Spleen (tissue), 11 donors: ENCODE measurements at regions not wholly inside any gene's neighbourhood (a gene's known extent, or its start where the extent isn't known, plus 50 kb on each side); places are given as distances from the start of the nearest gene placed in this dataset.

Experiments
- DNase-seq: peaks from one replicate; pipeline ENCODE4 v3.0.0-alpha.2; 2020
- H3K27ac ChIP-seq, 8 donors: fragments of 200-600 bp; sonication (generic) in 7 of 8; 1 replicate in 4 of 8; 2 replicates in 4 of 8; pipeline versions ENCODE4 v1.5.0 to v1.8.0; 2016 to 2021; ENCODE audit warnings: inconsistent platforms in 4 of 8, mild to moderate bottlenecking in 4 of 8, moderate library complexity in 1 of 8
- H3K27me3 ChIP-seq, 7 donors: fragments of 200-600 bp; sonication (generic) in 6 of 7; replicated peaks in 1 of 7; 1 replicate in 4 of 7; 2 replicates in 3 of 7; pipeline versions ENCODE4 v1.5.0 to v1.8.0; 2016 to 2021; ENCODE audit warnings: inconsistent platforms in 3 of 7, mild to moderate bottlenecking in 1 of 7
- H3K36me3 ChIP-seq, 6 donors: fragments of 200-600 bp; sonication (generic) in 5 of 6; 1 replicate in 4 of 6; 2 replicates in 2 of 6; pipeline versions ENCODE4 v1.5.0 to v1.8.0; 2016 to 2021; ENCODE audit warnings: inconsistent platforms in 2 of 6
- H3K4me1 ChIP-seq, 6 donors: fragments of 200-600 bp; sonication (generic) in 5 of 6; 1 replicate in 3 of 6; 2 replicates in 3 of 6; pipeline versions ENCODE4 v1.5.0 to v1.8.0; 2016 to 2021; ENCODE audit warnings: inconsistent platforms in 3 of 6
- H3K4me3 ChIP-seq, 8 donors: fragments of 200-600 bp; sonication (generic) in 7 of 8; 1 replicate in 4 of 8; 2 replicates in 4 of 8; pipeline versions ENCODE4 v1.5.0 to v1.8.0; 2016 to 2021; ENCODE audit warnings: inconsistent platforms in 4 of 8, mild to moderate bottlenecking in 4 of 8, moderate library complexity in 2 of 8
- H3K9me3 ChIP-seq, 8 donors: fragments of 200-600 bp; sonication (generic) in 7 of 8; 1 replicate in 4 of 8; 2 replicates in 4 of 8; pipeline versions ENCODE4 v1.5.0 to v1.8.0; 2016 to 2021; ENCODE audit warnings: inconsistent platforms in 4 of 8
- CTCF ChIP-seq, 11 experiments: fragments of 200-600 bp in 7 of 11; fragments of 450-650 bp in 4 of 11; sonication (generic) in 4 of 11; IDR thresholded peaks in 8 of 11; conservative IDR thresholded peaks in 3 of 11; 1 replicate in 7 of 11; 2 replicates in 4 of 11; pipeline versions ENCODE4 v1.4.0 to v1.8.0; 2016 to 2021; ENCODE audit warnings: antibody characterized with exemption in 11 of 11, inconsistent platforms in 4 of 11, mild to moderate bottlenecking in 1 of 11
- POLR2A ChIP-seq, 3 donors: fragments of 450-650 bp; IDR thresholded peaks; one replicate each; pipeline ENCODE4 v1.5.1; 2017; ENCODE audit warnings: antibody characterized with exemption in 3 of 3, mild to moderate bottlenecking in 1 of 3
- POLR2AphosphoS5 ChIP-seq, 3 donors: sonication (generic); formaldehyde crosslinking; IDR thresholded peaks; one replicate each; pipeline ENCODE4 v1.5.1; 2017; ENCODE audit warnings: antibody characterized with exemption in 3 of 3
- WGBS, 5 donors: extraction: QIAGEN DNeasy Blood & Tissue Kit in 3 of 5; methylation state at CpG; one replicate each; pipeline versions ENCODE4 v1.1.5 to v1.1.7; 2013 to 2018; 5-methylcytosine and 5-hydroxymethylcytosine counted together
- intact Hi-C: fragments of 100-400 bp; cut with DNase I; formaldehyde crosslinking; loops from one replicate; pipeline ENCODE4 v1.15.0; 2023; ENCODE audit warnings: low total_unique reads
- donor health status: healthy with polysubstance abuse.
- donor health status: DM: no; HTN: no; CAD: no; lungs with moderate emphysema.
- donor health status: DM: no; HTN: no; CAD: no.
- donor health status: Bipolar disorder and iron deficiency.
- donor health status: healthy.
- donor health status: DM: no; HTN: no; CAD: no.
- donor health status: DM: yes; HTN: yes; CAD: no.

- WGBS, 5 donors: 80 to 94% (median 90%) methylated on average over 2 of the region's 2 CpGs
- no peaks in the 10 kb centered on the region for H3K9me3 ChIP-seq
- H3K36me3 ChIP-seq: no peaks in the 10 kb centered on the region
- no peak for DNase-seq
- H3K27me3 ChIP-seq: no peaks in the 10 kb centered on the region
- intact Hi-C loops: no loop called here
- TF ChIP-seq CTCF (IDR thresholded peaks at IDR 0.05 in 8 of 11, conservative IDR thresholded peaks at IDR 0.05 in 3 of 11) (no peak), POLR2AphosphoS5 (IDR thresholded peaks at IDR 0.05) (no peak), POLR2A (IDR thresholded peaks at IDR 0.05) (no peak)
- H3K4me1 ChIP-seq: no peaks in the 10 kb centered on the region
- no peak overlapping the region for H3K4me3 ChIP-seq
- no peak overlapping the region for H3K27ac ChIP-seq
These were observed 319.7 kb upstream of the LRIG3 start for GRCh38 chr12:59240048-59240447.

GRCh38 chr12:59234391-59234790 is 314.1 kb upstream of the LRIG3 start:
- no peak overlapping the region for H3K4me3 ChIP-seq
- no peaks in the 10 kb centered on the region for H3K27me3 ChIP-seq
- TF ChIP-seq POLR2AphosphoS5 (IDR thresholded peaks at IDR 0.05): no peak
- TF ChIP-seq CTCF (IDR thresholded peaks at IDR 0.05 in 8 of 11, conservative IDR thresholded peaks at IDR 0.05 in 3 of 11): no peak
- no peak for TF ChIP-seq POLR2A (IDR thresholded peaks at IDR 0.05)
- WGBS, 5 donors: 76 to 86% (median 80%) methylated on average over 10 of the region's 10 CpGs
- DNase-seq: no peak
- intact Hi-C loops: no loop called here
- peaks cover 0 to 4% (median 0%) of the 10 kb centered on the region in 8 donors for H3K9me3 ChIP-seq
- H3K4me1 ChIP-seq: no peaks in the 10 kb centered on the region
- H3K36me3 ChIP-seq: no peaks in the 10 kb centered on the region
- H3K27ac ChIP-seq: no peak overlapping the region

- intact Hi-C loops: no loop called here
- Histone ChIP-seq H3K4me3 (no peak overlapping the region), H3K9me3 (peaks cover 0 to 7% (median 0%) of the 10 kb centered on the region in 8 donors), H3K36me3 (no peaks in the 10 kb centered on the region), H3K4me1 (no peaks in the 10 kb centered on the region), H3K27ac (no peak overlapping the region), H3K27me3 (no peaks in the 10 kb centered on the region)
- DNase-seq: no peak
- TF ChIP-seq POLR2A (IDR thresholded peaks at IDR 0.05) (no peak), CTCF (IDR thresholded peaks at IDR 0.05 in 8 of 11, conservative IDR thresholded peaks at IDR 0.05 in 3 of 11) (no peak), POLR2AphosphoS5 (IDR thresholded peaks at IDR 0.05) (no peak)
These were observed 310.0 kb upstream of the LRIG3 start for GRCh38 chr12:59230334-59230733.

GRCh38 chr12:59219148-59219547 is 298.8 kb upstream of the LRIG3 start:
- no peak for TF ChIP-seq POLR2A (IDR thresholded peaks at IDR 0.05)
- no peak for TF ChIP-seq POLR2AphosphoS5 (IDR thresholded peaks at IDR 0.05)
- TF ChIP-seq CTCF (IDR thresholded peaks at IDR 0.05 in 8 of 11, conservative IDR thresholded peaks at IDR 0.05 in 3 of 11): no peak
- 67 to 74% (median 73%) methylated on average over 1 of the region's 1 CpG for WGBS, 5 donors
- no peaks in the 10 kb centered on the region for H3K27me3 ChIP-seq
- H3K9me3 ChIP-seq: peaks cover 0 to 5% (median 0%) of the 10 kb centered on the region in 8 donors
- DNase-seq: no peak
- H3K27ac ChIP-seq: no peak overlapping the region
- no peaks in the 10 kb centered on the region for H3K36me3 ChIP-seq
- intact Hi-C loops: no loop called here
- H3K4me3 ChIP-seq: no peak overlapping the region
- H3K4me1 ChIP-seq: no peaks in the 10 kb centered on the region
